Gastroesophageal sphincter (tissue), 3 donors: ENCODE measurements at regions not wholly inside any gene's neighbourhood (a gene's known extent, or its start where the extent isn't known, plus 50 kb on each side); places are given as distances from the start of the nearest gene placed in this dataset.

Source experiments
- POLR2A ChIP-seq, 2 donors: fragments of 450-650 bp; IDR thresholded peaks; one replicate each; pipeline ENCODE4 v1.6.1; 2017; ENCODE audit warnings: antibody characterized with exemption in 2 of 2, mild to moderate bottlenecking in 2 of 2, moderate library complexity in 1 of 2
- TF ChIP-seq, protein P1 (sequence below), 4 experiments: fragments of 200-600 bp in 2 of 4; fragments of 450-650 bp in 2 of 4; sonication (generic) in 1 of 4; IDR thresholded peaks; one replicate each; pipeline ENCODE4 v1.5.1; 2017 to 2019; ENCODE audit warnings: antibody characterized with exemption in 4 of 4, mild to moderate bottlenecking in 2 of 4, moderate library complexity in 2 of 4

DNA sequence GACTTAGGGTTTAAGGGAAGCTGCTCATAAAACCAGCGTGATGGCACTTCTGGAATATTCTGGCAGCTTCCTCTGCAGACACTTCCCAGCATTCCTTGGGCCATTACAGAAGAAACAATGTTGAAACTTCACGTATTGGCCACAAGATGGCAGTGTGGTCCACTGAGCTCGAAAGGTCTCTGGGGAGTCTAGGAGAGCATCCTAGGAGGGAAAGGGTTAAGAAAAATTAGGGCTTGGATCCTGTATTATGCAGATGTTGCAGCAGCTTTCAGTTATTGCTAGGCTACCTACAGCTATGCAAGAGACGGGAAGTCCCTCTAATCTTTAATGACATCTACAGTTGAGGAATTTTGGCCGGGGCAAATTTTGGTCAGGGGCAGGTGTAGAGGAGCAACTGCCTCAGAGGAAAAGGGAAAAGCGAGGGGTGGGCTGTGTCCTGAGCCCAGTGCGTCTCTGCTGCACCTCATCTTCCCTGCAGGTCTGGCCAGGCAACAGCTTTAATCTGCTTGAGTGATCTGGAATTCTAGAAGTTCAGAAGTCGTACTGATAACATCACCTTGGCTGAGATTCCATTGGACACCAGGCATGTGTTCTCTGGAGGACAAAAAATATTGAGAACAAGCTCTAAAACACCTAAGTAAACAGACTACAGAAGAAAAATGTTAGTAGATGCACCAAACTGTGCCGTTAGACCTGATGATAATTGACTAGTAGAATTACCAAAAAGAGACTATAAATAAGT, 220.8 kb upstream of the PRSS58 start:
- TF ChIP-seq, protein P1, sequence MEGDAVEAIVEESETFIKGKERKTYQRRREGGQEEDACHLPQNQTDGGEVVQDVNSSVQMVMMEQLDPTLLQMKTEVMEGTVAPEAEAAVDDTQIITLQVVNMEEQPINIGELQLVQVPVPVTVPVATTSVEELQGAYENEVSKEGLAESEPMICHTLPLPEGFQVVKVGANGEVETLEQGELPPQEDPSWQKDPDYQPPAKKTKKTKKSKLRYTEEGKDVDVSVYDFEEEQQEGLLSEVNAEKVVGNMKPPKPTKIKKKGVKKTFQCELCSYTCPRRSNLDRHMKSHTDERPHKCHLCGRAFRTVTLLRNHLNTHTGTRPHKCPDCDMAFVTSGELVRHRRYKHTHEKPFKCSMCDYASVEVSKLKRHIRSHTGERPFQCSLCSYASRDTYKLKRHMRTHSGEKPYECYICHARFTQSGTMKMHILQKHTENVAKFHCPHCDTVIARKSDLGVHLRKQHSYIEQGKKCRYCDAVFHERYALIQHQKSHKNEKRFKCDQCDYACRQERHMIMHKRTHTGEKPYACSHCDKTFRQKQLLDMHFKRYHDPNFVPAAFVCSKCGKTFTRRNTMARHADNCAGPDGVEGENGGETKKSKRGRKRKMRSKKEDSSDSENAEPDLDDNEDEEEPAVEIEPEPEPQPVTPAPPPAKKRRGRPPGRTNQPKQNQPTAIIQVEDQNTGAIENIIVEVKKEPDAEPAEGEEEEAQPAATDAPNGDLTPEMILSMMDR (IDR thresholded peaks at IDR 0.05), result peak in 1 of 4 experiments; percentile 59
- no peak for TF ChIP-seq POLR2A (IDR thresholded peaks at IDR 0.05)
